Liver (tissue), 3 donors: ENCODE measurements at regions not wholly inside any gene's neighbourhood (a gene's known extent, or its start where the extent isn't known, plus 50 kb on each side); places are given as distances from the start of the nearest gene placed in this dataset.

Experiments
- EGR1 ChIP-seq, 2 donors: IDR thresholded peaks; 2 replicates each; pipeline ENCODE4 v1.6.1; 2016 to 2018; ENCODE audit warnings: antibody characterized with exemption in 2 of 2, low read depth in 2 of 2
- FOXA1 ChIP-seq: IDR thresholded peaks from 2 replicates; pipeline ENCODE4 v1.6.1; 2016; ENCODE audit warnings: antibody characterized with exemption
- JUND ChIP-seq, 2 donors: IDR thresholded peaks; 2 replicates each; pipeline ENCODE4 v1.6.1; 2016; ENCODE audit warnings: antibody characterized with exemption in 2 of 2
- RAD21 ChIP-seq, 2 donors: IDR thresholded peaks; 2 replicates each; pipeline ENCODE4 v1.6.1; 2016; ENCODE audit warnings: antibody characterized with exemption in 2 of 2, mild to moderate bottlenecking in 2 of 2
- SP1 ChIP-seq: IDR thresholded peaks from 2 replicates; pipeline ENCODE4 v1.6.1; 2018; ENCODE audit warnings: antibody characterized with exemption, mild to moderate bottlenecking
- TAF1 ChIP-seq: conservative IDR thresholded peaks from 2 replicates; pipeline ENCODE4 v1.6.1; 2016; ENCODE audit warnings: antibody characterized with exemption, mild to moderate bottlenecking
- YY1 ChIP-seq: IDR thresholded peaks from 2 replicates; pipeline ENCODE4 v1.6.1; 2016; ENCODE audit warnings: antibody characterized with exemption, mild to moderate bottlenecking
- TF ChIP-seq, protein P1 (sequence below): fragments of 150-350 bp; IDR thresholded peaks from 2 replicates; pipeline ENCODE4 v1.5.1; 2017; ENCODE audit warnings: improper control_type of control experiment, low read depth, low read length; ENCODE audit not compliant: missing input control
- TF ChIP-seq, protein P2 (sequence below): IDR thresholded peaks from 2 replicates; pipeline ENCODE4 v1.6.1; 2016; ENCODE audit warnings: antibody characterized with exemption
- TF ChIP-seq, protein P3 (sequence below): IDR thresholded peaks from 2 replicates; pipeline ENCODE4 v1.6.1; 2016; ENCODE audit warnings: antibody characterized with exemption
- TF ChIP-seq, protein P4 (sequence below): IDR thresholded peaks from 2 replicates; pipeline ENCODE4 v1.6.1; 2016; ENCODE audit warnings: antibody characterized with exemption, mild to moderate bottlenecking
- donor health status: healthy.
- donor health status: healthy.

DNA sequence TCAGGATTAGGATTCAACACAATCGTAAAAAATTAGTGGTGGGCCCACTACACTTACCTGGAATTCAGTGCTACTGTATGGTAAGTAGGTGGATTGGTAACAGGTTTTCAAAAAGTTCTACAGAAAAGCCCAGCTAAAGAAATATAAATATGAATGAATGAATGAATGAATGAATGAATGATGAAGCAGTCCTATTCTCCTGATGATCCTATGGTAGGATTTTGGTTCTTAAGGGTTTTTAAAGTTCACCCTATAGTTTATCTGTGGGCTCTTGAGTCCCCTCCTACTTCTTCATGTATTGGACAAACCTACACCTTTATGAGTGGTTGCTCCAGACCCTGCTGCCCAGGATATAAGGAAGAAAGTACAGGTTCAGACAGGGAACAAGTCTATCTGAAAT, 89.5 kb upstream of the HEY2 start:
- TF ChIP-seq, protein P1, sequence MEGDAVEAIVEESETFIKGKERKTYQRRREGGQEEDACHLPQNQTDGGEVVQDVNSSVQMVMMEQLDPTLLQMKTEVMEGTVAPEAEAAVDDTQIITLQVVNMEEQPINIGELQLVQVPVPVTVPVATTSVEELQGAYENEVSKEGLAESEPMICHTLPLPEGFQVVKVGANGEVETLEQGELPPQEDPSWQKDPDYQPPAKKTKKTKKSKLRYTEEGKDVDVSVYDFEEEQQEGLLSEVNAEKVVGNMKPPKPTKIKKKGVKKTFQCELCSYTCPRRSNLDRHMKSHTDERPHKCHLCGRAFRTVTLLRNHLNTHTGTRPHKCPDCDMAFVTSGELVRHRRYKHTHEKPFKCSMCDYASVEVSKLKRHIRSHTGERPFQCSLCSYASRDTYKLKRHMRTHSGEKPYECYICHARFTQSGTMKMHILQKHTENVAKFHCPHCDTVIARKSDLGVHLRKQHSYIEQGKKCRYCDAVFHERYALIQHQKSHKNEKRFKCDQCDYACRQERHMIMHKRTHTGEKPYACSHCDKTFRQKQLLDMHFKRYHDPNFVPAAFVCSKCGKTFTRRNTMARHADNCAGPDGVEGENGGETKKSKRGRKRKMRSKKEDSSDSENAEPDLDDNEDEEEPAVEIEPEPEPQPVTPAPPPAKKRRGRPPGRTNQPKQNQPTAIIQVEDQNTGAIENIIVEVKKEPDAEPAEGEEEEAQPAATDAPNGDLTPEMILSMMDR, result no peak
- TF ChIP-seq SP1 (no peak), RAD21 (IDR thresholded peaks at IDR 0.05) (no peak), YY1 (no peak), TAF1 (no peak), FOXA1 (no peak), JUND (IDR thresholded peaks at IDR 0.05) (no peak), EGR1 (IDR thresholded peaks at IDR 0.05; ENCODE audit: low read depth in 2 of 2) (no peak)
- TF ChIP-seq, protein P2, sequence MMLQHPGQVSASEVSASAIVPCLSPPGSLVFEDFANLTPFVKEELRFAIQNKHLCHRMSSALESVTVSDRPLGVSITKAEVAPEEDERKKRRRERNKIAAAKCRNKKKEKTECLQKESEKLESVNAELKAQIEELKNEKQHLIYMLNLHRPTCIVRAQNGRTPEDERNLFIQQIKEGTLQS, result no peak
- TF ChIP-seq, protein P3, sequence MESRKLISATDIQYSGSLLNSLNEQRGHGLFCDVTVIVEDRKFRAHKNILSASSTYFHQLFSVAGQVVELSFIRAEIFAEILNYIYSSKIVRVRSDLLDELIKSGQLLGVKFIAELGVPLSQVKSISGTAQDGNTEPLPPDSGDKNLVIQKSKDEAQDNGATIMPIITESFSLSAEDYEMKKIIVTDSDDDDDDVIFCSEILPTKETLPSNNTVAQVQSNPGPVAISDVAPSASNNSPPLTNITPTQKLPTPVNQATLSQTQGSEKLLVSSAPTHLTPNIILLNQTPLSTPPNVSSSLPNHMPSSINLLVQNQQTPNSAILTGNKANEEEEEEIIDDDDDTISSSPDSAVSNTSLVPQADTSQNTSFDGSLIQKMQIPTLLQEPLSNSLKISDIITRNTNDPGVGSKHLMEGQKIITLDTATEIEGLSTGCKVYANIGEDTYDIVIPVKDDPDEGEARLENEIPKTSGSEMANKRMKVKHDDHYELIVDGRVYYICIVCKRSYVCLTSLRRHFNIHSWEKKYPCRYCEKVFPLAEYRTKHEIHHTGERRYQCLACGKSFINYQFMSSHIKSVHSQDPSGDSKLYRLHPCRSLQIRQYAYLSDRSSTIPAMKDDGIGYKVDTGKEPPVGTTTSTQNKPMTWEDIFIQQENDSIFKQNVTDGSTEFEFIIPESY, result no peak
- TF ChIP-seq, protein P4, sequence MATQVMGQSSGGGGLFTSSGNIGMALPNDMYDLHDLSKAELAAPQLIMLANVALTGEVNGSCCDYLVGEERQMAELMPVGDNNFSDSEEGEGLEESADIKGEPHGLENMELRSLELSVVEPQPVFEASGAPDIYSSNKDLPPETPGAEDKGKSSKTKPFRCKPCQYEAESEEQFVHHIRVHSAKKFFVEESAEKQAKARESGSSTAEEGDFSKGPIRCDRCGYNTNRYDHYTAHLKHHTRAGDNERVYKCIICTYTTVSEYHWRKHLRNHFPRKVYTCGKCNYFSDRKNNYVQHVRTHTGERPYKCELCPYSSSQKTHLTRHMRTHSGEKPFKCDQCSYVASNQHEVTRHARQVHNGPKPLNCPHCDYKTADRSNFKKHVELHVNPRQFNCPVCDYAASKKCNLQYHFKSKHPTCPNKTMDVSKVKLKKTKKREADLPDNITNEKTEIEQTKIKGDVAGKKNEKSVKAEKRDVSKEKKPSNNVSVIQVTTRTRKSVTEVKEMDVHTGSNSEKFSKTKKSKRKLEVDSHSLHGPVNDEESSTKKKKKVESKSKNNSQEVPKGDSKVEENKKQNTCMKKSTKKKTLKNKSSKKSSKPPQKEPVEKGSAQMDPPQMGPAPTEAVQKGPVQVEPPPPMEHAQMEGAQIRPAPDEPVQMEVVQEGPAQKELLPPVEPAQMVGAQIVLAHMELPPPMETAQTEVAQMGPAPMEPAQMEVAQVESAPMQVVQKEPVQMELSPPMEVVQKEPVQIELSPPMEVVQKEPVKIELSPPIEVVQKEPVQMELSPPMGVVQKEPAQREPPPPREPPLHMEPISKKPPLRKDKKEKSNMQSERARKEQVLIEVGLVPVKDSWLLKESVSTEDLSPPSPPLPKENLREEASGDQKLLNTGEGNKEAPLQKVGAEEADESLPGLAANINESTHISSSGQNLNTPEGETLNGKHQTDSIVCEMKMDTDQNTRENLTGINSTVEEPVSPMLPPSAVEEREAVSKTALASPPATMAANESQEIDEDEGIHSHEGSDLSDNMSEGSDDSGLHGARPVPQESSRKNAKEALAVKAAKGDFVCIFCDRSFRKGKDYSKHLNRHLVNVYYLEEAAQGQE, result no peak
